ENCODE measurements at regions not wholly inside any gene's neighbourhood (a gene's known extent, or its start where the extent isn't known, plus 50 kb on each side); places are given as distances from the start of the nearest gene placed in this dataset.
"Not testable (repeated sequence)": the region's sequence is repeated elsewhere in the genome, so short reads cannot be mapped to it uniquely, and the experiment has no call there.

DNA sequence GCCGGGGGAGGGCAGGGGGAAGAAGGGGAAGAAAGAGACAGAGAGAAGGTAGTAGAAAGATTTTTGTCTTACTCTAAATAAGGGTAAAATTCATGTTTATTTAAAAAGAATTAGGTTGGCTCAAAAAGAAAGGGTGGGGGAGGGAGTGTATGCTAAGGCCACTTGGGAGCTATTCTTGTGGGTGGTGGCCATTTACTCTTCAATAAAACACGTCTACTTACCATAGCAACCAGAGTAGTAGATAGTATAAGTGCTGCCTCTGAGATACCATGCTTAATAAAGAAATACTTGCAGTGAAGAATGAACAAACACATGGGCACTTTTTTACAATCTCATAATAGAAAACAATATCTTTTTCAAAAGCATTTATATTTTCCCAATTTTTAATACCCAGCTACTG is 538.1 kb upstream of the PTBP2 start:
- Histone ChIP-seq H3K9me3 (no peaks in the 10 kb centered on the region), H3K27me3 (no peaks in the 10 kb centered on the region), H3K4me3 (no peak overlapping the region), H3K36me3 (no peaks in the 10 kb centered on the region)
- no peak for DNase-seq

DNA sequence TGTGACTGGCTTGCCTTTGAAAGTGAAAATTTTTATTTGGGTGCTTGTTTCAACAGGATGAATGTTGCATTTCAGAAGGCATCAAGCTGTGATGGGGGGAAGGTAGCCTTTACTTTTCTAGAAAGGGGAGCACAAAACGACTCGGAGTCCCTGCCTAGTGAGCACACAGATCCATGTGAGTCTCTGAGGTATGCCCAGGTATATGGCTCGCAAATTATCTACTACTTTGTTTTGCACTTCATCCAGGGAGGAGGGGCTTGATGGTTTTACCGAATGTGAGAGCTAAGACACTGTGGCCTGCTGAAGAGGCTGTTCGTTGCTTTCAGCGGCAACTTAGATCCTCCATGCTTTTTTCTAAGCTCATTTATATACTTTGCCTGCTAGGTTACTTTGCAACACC is 537.7 kb upstream of the PTBP2 start:
- no peak overlapping the region for H3K4me3 ChIP-seq
- DNase-seq: no peak
- no peaks in the 10 kb centered on the region for H3K9me3 ChIP-seq
- H3K36me3 ChIP-seq: no peaks in the 10 kb centered on the region
- H3K27me3 ChIP-seq: no peaks in the 10 kb centered on the region

DNA sequence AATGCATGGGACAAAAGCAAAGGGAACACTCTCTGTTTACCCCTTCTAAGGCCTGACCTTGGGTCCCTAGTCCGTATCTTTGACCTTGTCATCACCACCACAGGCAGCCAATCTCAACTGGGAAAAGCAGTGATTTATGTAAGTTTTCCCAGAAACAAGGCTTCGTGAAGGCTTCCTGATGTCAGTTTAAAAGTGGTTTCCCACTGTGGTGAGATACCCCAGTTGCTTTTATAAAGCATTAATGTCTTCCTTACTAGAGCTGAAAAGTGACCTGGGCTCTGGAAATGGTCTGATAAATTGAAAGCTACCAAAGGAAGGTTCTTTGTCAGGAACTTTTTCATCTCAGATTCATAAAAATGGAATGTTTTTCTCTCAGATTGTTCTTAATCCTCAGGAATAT is 536.4 kb upstream of the PTBP2 start:
- no peaks in the 10 kb centered on the region; the same call in 1 of the 2 replicates for H3K9me3 ChIP-seq
- no peaks in the 10 kb centered on the region for H3K27me3 ChIP-seq
- no peak overlapping the region for H3K4me3 ChIP-seq
- no peaks in the 10 kb centered on the region for H3K36me3 ChIP-seq
- DNase-seq: no peak

DNA sequence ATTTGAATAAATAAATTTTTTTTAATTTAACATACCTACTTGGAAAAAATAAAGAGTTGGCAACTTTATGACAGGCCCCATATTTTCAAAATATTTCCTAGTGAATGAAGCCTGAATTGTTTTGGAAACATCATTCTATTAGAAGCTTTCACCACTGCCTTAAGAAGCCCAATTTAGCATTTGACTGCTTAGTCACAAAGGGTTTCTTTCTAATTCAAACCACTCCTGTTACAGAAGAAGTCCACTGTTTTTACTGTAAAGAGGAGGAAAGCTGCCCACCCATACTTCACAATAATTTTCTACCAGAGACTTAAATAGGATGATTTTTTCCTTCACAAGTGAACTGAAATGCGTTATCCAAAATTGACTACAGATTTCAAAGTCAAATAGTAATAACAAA is 534.6 kb upstream of the PTBP2 start:
- no peaks in the 10 kb centered on the region for H3K27me3 ChIP-seq
- no peaks in the 10 kb centered on the region for H3K36me3 ChIP-seq
- no peak for DNase-seq
- peaks cover 5% of the 10 kb centered on the region; the same call in 1 of the 2 replicates for H3K9me3 ChIP-seq
- H3K4me3 ChIP-seq: no peak overlapping the region

DNA sequence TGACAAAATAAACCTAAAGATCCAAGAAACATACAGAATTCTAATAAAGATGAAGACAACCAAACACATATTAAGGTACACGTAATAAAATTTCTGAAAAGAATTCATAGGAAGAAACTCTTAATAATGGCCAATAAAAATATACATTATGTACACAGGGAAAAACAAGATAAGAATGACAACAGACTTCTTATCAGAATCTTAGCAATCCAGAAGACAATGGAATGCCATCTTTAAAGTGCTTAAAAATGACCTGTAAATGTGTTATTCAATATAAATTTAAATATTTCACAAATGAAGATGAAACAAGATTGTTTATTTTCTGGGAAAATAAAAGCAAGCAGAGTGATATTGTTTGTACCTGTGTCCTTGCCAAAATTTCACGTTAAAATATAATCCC is 530.4 kb upstream of the PTBP2 start:
- no peak overlapping the region for H3K4me3 ChIP-seq
- H3K9me3 ChIP-seq: peaks cover 5% of the 10 kb centered on the region; the same call in 1 of the 2 replicates
- no peaks in the 10 kb centered on the region for H3K36me3 ChIP-seq
- no peaks in the 10 kb centered on the region for H3K27me3 ChIP-seq
- no peak for DNase-seq

DNA sequence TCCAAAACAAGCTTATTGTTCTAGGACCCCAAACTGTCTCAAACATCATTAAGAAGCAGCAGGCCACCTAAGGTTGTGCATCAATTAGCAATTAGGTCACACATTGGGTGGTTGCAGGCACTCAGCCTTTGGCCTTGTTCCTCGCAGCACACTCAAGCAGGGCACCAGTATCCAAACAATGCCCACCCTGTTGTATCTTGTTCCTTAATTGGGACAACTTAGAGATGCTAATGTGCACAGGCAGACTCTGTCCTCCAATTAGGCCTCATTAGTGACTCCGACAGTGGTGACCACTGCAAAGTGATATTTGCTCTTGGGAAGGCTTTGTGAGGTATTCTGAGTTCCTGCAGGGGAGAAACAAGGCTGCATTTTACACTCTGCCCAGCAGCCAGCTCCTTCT is 515.1 kb upstream of the PTBP2 start:
- no peaks in the 10 kb centered on the region for H3K9me3 ChIP-seq
- no peaks in the 10 kb centered on the region for H3K27me3 ChIP-seq
- H3K36me3 ChIP-seq: no peaks in the 10 kb centered on the region
- no peak for DNase-seq
- no peak overlapping the region for H3K4me3 ChIP-seq

DNA sequence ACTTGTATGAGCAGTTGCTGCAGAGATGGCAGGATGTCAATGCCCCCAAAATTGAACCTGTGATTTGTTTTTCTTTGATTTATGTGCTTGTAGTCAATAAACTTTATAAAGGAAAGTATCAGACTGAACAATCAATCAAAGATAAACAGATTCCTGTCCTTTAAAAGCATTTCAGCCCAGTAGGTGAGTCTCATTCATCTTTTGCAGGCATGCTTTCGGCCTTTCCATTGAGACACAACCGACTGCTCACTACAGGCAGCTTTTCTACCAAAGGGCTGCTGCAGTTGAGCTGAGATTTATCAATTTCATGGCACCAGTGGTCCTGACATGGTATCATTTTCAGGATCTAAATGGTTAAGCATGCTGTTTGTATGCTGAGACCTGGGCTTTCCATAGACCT is 513.6 kb upstream of the PTBP2 start:
- Histone ChIP-seq H3K9me3 (no peaks in the 10 kb centered on the region), H3K36me3 (no peaks in the 10 kb centered on the region), H3K4me3 (no peak overlapping the region), H3K27me3 (no peaks in the 10 kb centered on the region)
- DNase-seq: no peak

DNA sequence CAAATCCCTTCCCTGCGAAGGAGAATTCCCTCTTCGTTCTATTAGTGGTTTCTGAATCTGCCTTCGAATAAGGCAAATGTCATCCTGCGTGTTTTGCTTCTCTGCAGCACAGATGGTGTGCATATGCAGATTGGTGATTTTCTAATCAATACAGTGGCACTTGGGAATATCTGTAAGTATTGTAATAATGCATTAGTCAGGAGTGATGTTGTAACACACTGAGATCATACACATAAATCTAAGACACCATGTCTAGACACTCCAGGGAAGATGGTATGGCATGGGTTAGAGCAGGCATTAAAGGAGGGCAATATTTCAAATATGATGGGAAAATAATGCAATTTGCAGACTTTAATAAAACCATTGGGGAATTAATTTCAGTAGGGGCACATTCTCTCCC is 513.2 kb upstream of the PTBP2 start:
- no peak for DNase-seq
- H3K9me3 ChIP-seq: no peaks in the 10 kb centered on the region
- H3K4me3 ChIP-seq: no peak overlapping the region
- no peaks in the 10 kb centered on the region for H3K36me3 ChIP-seq
- H3K27me3 ChIP-seq: no peaks in the 10 kb centered on the region

DNA sequence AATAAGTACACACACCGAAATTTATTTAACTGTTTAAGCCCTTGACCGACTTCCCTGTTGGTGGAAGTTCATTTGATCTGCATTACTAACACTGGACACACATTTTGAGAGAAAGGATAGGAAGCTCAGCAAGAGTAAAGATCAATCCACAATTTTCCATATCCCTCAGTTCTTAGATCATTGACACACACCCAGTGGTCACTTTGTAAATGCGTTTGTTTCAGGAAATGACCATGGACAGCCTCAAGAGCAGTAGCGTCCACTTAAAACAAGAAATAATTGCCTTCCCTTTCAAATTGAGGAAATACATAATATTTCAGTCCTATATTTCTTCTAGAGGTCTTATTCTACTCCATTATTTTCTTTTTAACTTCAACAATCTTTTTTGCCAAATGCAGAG is 511.5 kb upstream of the PTBP2 start:
- no peak for DNase-seq
- Histone ChIP-seq H3K9me3 (no peaks in the 10 kb centered on the region), H3K27me3 (no peaks in the 10 kb centered on the region), H3K4me3 (no peak overlapping the region), H3K36me3 (no peaks in the 10 kb centered on the region)

DNA sequence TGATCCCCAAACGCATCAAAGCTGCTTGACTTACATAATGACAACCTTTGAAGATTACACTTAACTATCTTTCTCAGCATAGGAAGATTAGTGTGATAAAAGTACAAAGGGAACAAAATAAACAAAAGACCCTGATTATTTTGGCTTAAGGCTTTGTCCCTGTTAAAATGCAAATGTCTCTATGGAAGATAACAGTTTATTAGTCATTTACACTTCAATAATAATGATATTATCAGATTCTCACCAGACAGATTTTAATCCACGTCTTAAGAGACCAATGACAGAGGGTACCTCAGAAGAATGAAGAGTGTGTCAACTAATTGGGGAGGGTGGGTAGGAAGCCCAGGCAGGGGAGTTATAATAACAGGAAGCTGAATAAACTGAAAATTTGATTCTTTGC is 510.4 kb upstream of the PTBP2 start:
- no peaks in the 10 kb centered on the region for H3K27me3 ChIP-seq
- no peaks in the 10 kb centered on the region for H3K36me3 ChIP-seq
- H3K4me3 ChIP-seq: no peak overlapping the region
- no peak for DNase-seq
- no peaks in the 10 kb centered on the region for H3K9me3 ChIP-seq

DNA sequence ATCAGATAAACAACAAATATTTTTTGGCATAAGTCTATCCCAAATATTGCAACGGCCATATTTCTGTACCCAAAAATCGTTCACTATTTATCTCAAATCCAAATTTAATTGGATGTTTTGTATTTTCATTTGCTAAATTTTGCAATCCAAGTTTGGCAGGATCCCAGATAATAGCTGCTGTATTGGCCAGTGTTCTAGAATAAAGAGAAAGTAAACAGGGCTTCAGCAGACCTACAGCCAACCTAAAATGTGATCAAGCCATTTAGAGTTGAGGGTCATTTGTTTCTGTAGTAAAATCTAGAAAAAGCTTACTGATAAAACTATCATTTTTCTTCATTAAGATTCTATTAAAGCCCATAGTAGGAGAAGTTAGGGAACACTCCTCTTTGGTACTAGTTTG is 506.6 kb upstream of the PTBP2 start:
- Histone ChIP-seq H3K4me3 (no peak overlapping the region), H3K9me3 (no peaks in the 10 kb centered on the region), H3K36me3 (no peaks in the 10 kb centered on the region), H3K27me3 (no peaks in the 10 kb centered on the region)
- no peak for DNase-seq

DNA sequence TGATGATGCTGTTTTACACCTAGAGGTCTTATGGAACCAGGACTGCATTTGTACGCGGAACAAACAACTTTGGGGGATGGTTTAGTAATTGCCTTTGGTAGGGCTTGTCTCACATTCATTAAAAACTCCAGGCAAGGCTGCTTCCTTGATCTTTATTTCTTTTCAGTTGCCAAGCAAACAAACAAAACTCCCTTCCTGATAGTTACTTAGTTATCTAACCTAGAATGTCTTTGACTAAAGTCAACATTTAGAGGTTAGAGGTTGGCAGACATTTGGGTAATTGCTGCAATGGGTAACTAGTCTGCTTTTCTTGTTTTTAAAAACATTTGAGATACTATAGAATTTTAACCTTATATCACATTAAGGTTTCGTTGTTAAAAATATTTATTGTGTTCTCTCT is 500.9 kb upstream of the PTBP2 start:
- Histone ChIP-seq H3K36me3 (no peaks in the 10 kb centered on the region), H3K4me3 (no peak overlapping the region), H3K9me3 (no peaks in the 10 kb centered on the region), H3K27me3 (no peaks in the 10 kb centered on the region)
- DNase-seq: no peak

DNA sequence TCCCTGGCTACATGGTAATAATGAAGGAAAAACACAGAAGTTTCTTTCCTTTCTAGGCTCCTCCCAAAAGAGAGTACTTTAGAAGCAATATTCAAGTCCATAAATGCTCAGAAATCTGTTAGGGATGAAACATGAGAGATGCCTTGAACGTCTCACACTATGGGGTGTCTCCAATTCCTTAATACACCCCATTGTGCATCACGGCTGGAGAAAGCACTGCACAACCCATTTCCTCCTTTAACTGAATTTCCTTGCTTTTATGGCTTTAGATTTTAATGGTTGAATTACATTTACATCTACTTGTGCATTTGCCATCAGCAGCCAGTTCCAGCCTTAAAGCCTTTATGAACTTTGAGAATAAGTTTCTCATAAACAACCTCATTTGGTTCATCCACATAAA is 498.9 kb upstream of the PTBP2 start:
- Histone ChIP-seq H3K9me3 (no peaks in the 10 kb centered on the region), H3K4me3 (no peak overlapping the region), H3K27me3 (no peaks in the 10 kb centered on the region), H3K36me3 (no peaks in the 10 kb centered on the region)
- DNase-seq: no peak

DNA sequence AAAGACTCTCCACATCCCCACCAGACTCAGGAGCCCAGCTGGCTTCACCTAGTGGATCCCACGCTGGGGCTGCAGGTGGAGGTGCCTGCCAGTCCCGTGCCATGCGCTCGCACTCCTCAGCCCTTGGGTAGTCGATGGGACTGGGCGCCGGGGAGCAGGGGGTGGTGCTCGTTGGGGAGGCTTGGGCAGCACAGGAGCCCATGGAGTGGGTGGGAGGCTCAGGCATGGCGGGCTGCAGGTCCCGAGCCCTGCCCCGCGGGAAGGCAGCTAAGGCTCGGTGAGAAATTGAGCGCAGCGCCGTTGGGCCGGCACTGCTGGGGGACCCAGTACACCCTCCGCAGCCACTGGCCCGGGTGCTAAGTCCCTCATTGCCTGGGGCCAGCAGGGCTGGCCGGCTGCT is 497.4 kb upstream of the PTBP2 start:
- not testable (repeated sequence) for DNase-seq, H3K4me3 ChIP-seq, H3K9me3 ChIP-seq, H3K36me3 ChIP-seq, H3K27me3 ChIP-seq

DNA sequence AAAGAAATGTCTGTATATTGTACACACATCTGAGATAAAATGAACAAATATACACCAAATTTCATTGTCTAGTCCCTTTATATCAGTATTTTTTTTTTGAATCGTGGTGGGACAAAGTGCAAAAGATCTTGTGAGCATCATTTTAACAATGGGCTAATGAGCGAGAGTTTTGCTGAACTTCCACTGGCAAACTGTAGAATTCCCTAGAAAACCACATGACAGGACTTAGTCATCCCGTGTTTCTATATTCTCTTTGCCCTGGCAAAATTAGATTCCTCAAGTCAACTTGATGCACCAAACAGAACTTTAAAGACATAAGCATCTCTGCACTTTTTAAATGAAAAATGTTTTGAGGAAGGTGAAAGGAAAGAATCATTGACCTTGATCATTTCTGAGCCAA is 488.2 kb upstream of the PTBP2 start:
- no peaks in the 10 kb centered on the region for H3K9me3 ChIP-seq
- no peaks in the 10 kb centered on the region for H3K36me3 ChIP-seq
- DNase-seq: no peak
- H3K4me3 ChIP-seq: no peak overlapping the region
- H3K27me3 ChIP-seq: no peaks in the 10 kb centered on the region

DNA sequence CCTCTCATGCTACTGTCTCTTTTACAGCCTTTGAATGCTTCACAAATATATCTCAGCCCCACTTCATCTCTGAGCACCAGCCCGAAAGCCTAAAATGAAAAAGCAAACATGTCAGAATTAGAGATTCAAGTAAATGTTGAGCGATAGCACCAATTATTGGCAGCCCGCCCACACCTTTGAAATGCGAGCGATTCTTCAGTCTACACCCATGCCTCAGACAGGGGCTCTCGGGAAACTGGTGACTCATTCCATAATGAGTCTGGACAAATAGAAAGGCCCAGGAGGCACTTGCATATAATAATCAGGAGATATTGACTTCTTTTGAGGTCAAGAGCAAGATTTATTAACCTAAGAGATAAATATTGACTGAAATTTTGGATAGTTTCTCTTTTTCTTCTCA is 487.3 kb upstream of the PTBP2 start:
- no peaks in the 10 kb centered on the region for H3K36me3 ChIP-seq
- no peaks in the 10 kb centered on the region for H3K27me3 ChIP-seq
- no peak for DNase-seq
- no peaks in the 10 kb centered on the region for H3K9me3 ChIP-seq
- H3K4me3 ChIP-seq: no peak overlapping the region

DNA sequence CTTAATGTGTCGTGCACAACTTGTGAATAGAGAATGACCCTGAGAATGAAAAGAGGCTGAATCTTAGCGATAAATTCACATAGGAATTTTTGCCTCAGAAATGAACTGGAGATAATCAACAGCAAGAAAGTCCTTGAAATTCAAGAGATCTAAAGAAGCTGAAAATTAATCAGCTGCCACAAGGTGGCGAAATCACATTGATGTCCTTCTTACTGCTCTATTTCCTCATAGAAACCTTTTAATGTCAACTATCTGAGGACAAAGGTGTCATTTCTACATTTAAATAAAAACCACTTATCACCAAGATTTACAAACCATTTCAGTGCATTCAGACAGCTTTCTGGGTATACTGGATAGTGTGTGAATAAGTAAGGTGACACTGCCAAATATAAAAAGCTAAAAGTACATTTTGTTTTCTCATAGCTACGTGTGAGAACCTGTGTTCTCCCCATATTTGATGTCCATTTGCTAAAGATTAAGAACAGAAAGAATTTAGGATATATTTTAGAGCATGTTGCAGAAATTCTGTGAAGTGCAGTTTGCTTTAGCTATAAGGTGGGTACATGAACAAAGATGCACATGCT is 485.3 kb upstream of the PTBP2 start:
- H3K36me3 ChIP-seq: no peaks in the 10 kb centered on the region
- H3K4me3 ChIP-seq: no peak overlapping the region
- peak; percentile 3 for DNase-seq
- H3K27me3 ChIP-seq: no peaks in the 10 kb centered on the region
- no peaks in the 10 kb centered on the region for H3K9me3 ChIP-seq

DNA sequence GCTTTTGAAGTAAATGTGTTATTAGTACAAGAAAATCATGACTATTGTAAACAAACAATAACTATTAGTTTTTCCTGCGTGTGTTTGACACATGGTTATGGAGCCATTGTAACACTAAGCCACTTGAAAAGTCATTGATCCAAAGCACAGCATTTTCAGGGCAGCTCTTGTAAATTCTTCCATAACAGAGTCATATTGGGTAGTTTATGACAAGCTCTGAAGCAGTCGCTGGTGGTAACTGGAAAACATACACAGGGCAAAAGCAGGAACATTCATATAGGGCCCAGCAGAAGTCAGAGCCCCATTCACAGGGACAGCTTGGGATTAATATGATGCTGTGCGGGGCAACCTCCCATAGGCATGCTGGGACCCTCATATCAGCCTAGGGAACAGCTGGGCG is 483.2 kb upstream of the PTBP2 start:
- Histone ChIP-seq H3K36me3 (no peaks in the 10 kb centered on the region), H3K27me3 (no peaks in the 10 kb centered on the region), H3K9me3 (no peaks in the 10 kb centered on the region), H3K4me3 (no peak overlapping the region)
- no peak for DNase-seq

DNA sequence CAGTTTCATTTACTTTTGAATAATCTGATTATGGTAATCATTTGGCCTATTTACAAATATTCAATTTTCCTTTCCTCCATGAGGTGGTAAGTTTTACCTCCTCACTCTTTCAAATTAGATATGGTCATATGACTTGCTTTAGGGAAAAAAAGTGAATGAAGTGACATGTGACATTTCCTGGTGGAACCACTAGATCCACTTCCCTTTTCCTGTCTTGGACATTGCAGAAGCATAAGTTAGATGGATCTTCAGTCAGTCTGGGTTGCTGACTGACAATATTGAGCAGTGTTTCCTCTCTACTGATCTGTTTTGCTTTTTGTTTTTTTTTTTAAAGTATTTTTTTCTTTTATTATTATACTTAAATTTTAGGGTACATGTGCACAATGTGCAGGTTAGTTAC is 481.1 kb upstream of the PTBP2 start:
- Histone ChIP-seq H3K9me3 (no peaks in the 10 kb centered on the region), H3K27me3 (no peaks in the 10 kb centered on the region), H3K36me3 (no peaks in the 10 kb centered on the region), H3K4me3 (no peak overlapping the region)
- no peak for DNase-seq

Data from MG63 (cell line).